Endodermal cell (in vitro differentiated cells): ENCODE measurements at regions not wholly inside any gene's neighbourhood (a gene's known extent, or its start where the extent isn't known, plus 50 kb on each side); places are given as distances from the start of the nearest gene placed in this dataset.
A peak's percentile ranks its signal among the peaks of the same experiment; 100 is the strongest.

Source experiments
- DNase-seq: peaks from one replicate; pipeline ENCODE4 v3.0.0-alpha.2; 2017
- H3K27ac ChIP-seq: 2 replicates; pipeline ENCODE4 v1.5.1; 2013; ENCODE audit warnings: mild to moderate bottlenecking, low read depth, low read length, moderate library complexity
- H3K27me3 ChIP-seq: 2 replicates; pipeline ENCODE4 v1.6.1; 2013; ENCODE audit warnings: mild to moderate bottlenecking, low read length, moderate library complexity; ENCODE audit not compliant: insufficient read depth, control insufficient read depth, poor library complexity, severe bottlenecking
- H3K36me3 ChIP-seq: 2 replicates; pipeline ENCODE4 v1.7.0; 2013; ENCODE audit warnings: mild to moderate bottlenecking, low read length, moderate library complexity; ENCODE audit not compliant: control insufficient read depth, insufficient read depth
- H3K4me1 ChIP-seq: one replicate; pipeline ENCODE4 v1.7.0; 2013; ENCODE audit warnings: low read length; ENCODE audit not compliant: control insufficient read depth, insufficient read depth
- H3K4me3 ChIP-seq: 2 replicates; pipeline ENCODE4 v1.5.1; 2013; ENCODE audit warnings: mild to moderate bottlenecking, low read length, moderate library complexity
- H3K9ac ChIP-seq: 2 replicates; pipeline ENCODE4 v1.6.1; 2013; ENCODE audit warnings: mild to moderate bottlenecking, low read length, moderate library complexity; ENCODE audit not compliant: poor library complexity, severe bottlenecking; ENCODE audit errors: extremely low read depth
- H3K9me3 ChIP-seq: 2 replicates; pipeline ENCODE4 v1.6.1; 2013; ENCODE audit warnings: mild to moderate bottlenecking, low read length, moderate library complexity; ENCODE audit not compliant: control insufficient read depth
- H3K27ac Mint-ChIP-seq: 2 replicates; pipeline ENCODE4 v1.8.0; 2020; ENCODE audit warnings: mixed read lengths
- H3K27me3 Mint-ChIP-seq: 2 replicates; pipeline ENCODE4 v1.8.0; 2021; ENCODE audit warnings: mild to moderate bottlenecking, mixed read lengths; ENCODE audit not compliant: insufficient read depth
- H3K36me3 Mint-ChIP-seq: 2 replicates; pipeline ENCODE4 v1.8.0; 2020; ENCODE audit warnings: low read depth, mixed read lengths
- H3K4me1 Mint-ChIP-seq: 2 replicates; pipeline ENCODE4 v1.8.0; 2020; ENCODE audit warnings: mixed read lengths
- H3K4me3 Mint-ChIP-seq: 2 replicates; pipeline ENCODE4 v1.8.0; 2020; ENCODE audit warnings: mild to moderate bottlenecking, moderate library complexity, mixed read lengths
- H3K9me3 Mint-ChIP-seq: 2 replicates; pipeline ENCODE4 v1.8.0; 2020; ENCODE audit warnings: mild to moderate bottlenecking, mixed read lengths
- WGBS, 2 experiments: methylation state at CpG; one replicate each; pipeline versions ENCODE4 v1.1.5 to v1.1.7; 2013; ENCODE audit warnings: missing lambda C conversion rate in 2 of 2, mixed read lengths in 1 of 2; ENCODE audit not compliant: insufficient coverage in 1 of 2, insufficient read length in 1 of 2; 5-methylcytosine and 5-hydroxymethylcytosine counted together
- TF ChIP-seq, protein P1 (sequence below): fragments of 200-600 bp; sonication (generic); conservative IDR thresholded peaks from 2 replicates; pipeline ENCODE4 v1.5.0; 2021; ENCODE audit warnings: antibody characterized with exemption, mild to moderate bottlenecking

DNA sequence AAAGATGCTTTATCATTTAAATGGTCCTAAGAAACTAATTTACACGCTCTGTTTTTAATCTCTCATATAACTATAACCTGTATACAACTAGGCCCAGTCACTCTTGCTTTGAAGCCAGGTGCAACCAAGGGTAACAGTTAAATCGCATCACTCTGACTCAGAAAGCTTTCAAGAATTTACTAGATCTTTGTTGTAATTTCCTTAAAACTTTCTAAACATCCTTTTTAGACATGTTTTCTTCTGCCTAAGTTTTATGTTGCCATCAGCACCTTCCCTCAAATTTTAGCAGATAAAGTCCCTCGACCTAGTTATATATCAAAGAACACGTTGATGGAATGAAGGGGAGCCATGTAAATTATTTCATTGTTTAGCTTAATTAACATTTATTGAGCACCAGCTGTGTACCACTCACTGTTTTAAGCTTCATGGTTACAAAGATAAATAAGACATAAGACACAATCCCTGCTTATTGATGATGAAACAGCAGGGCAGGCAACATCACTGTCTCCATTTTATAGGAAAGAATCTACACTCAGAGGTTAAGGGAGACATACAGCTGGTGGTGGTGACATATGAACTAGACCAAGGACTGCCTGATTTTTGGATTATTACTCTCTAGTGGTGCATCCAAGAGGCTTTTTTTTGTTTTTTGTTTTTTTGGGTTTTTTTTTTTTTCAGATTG, 101.0 kb downstream of the CD200R1L start:
- 68 to 72% methylated on average over 3 to 4 of the region's 4 CpGs for WGBS, 2 experiments
- Histone ChIP-seq H3K4me1 (no peaks in the 10 kb centered on the region), H3K9ac (no peak overlapping the region), H3K36me3 (no peaks in the 10 kb centered on the region), H3K27me3 (no peaks in the 10 kb centered on the region), H3K9me3 (no peaks in the 10 kb centered on the region), H3K27ac (no peak overlapping the region), H3K4me3 (no peak overlapping the region)
- Mint-ChIP-seq H3K36me3 (no peaks in the 10 kb centered on the region), H3K4me3 (no peak overlapping the region), H3K9me3 (peaks cover 8% of the 10 kb centered on the region), H3K4me1 (peaks cover 11% of the 10 kb centered on the region), H3K27ac (no peak overlapping the region), H3K27me3 (no peaks in the 10 kb centered on the region)
- DNase-seq = no peak
- TF ChIP-seq, protein P1, sequence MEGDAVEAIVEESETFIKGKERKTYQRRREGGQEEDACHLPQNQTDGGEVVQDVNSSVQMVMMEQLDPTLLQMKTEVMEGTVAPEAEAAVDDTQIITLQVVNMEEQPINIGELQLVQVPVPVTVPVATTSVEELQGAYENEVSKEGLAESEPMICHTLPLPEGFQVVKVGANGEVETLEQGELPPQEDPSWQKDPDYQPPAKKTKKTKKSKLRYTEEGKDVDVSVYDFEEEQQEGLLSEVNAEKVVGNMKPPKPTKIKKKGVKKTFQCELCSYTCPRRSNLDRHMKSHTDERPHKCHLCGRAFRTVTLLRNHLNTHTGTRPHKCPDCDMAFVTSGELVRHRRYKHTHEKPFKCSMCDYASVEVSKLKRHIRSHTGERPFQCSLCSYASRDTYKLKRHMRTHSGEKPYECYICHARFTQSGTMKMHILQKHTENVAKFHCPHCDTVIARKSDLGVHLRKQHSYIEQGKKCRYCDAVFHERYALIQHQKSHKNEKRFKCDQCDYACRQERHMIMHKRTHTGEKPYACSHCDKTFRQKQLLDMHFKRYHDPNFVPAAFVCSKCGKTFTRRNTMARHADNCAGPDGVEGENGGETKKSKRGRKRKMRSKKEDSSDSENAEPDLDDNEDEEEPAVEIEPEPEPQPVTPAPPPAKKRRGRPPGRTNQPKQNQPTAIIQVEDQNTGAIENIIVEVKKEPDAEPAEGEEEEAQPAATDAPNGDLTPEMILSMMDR = no peak

DNA sequence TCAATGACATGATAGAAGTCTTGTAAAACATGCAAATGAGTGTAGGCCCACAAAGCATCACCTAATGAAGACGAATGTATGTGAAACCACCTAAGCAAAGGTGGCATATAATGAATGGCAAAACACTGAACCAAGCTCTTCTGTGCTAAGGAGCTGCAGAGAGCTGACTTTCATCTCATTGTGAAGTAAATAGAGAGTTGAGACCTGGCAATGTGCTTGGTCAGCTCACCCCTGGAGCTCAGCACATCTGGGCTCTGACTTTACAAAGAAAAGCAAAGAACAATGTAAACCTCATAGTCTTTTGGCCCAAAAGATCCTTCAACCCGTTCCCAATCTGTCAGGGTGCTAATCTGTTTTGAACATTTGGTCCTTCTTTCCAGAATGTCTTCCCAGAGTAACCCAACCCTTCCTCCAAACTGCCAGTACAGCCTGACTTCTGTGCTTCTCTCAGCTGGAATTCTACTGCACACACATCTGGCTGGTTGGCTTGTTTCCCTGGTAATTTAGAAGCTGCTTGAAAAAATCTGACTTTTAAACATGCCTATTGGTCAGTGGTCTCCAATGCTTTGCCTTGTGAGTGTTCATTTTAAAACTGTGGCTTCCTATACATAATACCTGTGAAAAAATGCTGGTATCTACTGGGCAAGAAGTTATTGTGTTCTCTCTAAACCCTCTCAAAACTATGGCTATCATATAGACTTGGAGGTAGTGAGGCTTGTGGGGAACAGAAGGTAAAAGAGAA, 101.7 kb downstream of the CD200R1L start:
- H3K27me3 ChIP-seq = no peaks in the 10 kb centered on the region
- WGBS, 2 experiments = 39 to 69% methylated on average over 2 of the region's 2 CpGs
- Mint-ChIP-seq H3K36me3 (no peaks in the 10 kb centered on the region), H3K27ac (peak overlapping the region; percentile 10), H3K27me3 (no peaks in the 10 kb centered on the region), H3K9me3 (peaks cover 8% of the 10 kb centered on the region), H3K4me1 (peaks cover 8% of the 10 kb centered on the region), H3K4me3 (no peak overlapping the region)
- H3K9me3 ChIP-seq = no peaks in the 10 kb centered on the region
- TF ChIP-seq, protein P1 = no peak
- no peaks in the 10 kb centered on the region for H3K4me1 ChIP-seq
- no peak overlapping the region for H3K27ac ChIP-seq
- H3K4me3 ChIP-seq = no peak overlapping the region
- DNase-seq = no peak
- H3K9ac ChIP-seq = no peak overlapping the region
- H3K36me3 ChIP-seq = no peaks in the 10 kb centered on the region

- H3K36me3 ChIP-seq = no peaks in the 10 kb centered on the region
- Mint-ChIP-seq H3K27me3 (no peaks in the 10 kb centered on the region), H3K27ac (no peak overlapping the region), H3K4me1 (peaks cover 8% of the 10 kb centered on the region), H3K36me3 (no peaks in the 10 kb centered on the region), H3K4me3 (no peak overlapping the region), H3K9me3 (peaks cover 7% of the 10 kb centered on the region)
- TF ChIP-seq, protein P1 = no peak
- H3K27ac ChIP-seq = no peak overlapping the region
- H3K4me1 ChIP-seq = no peaks in the 10 kb centered on the region
- 100% methylated on average over 1 of the region's 1 CpG for WGBS, 2 experiments
- H3K27me3 ChIP-seq = no peaks in the 10 kb centered on the region
- no peak overlapping the region for H3K4me3 ChIP-seq
- no peak overlapping the region for H3K9ac ChIP-seq
- no peak for DNase-seq
- H3K9me3 ChIP-seq = no peaks in the 10 kb centered on the region
Measured at GRCh38 chr3:112744106-112744505, 102.6 kb downstream of the CD200R1L start.
